ENCODE measurements at regions not wholly inside any gene's neighbourhood (a gene's known extent, or its start where the extent isn't known, plus 50 kb on each side); places are given as distances from the start of the nearest gene placed in this dataset.
"Not testable (repeated sequence)": the region's sequence is repeated elsewhere in the genome, so short reads cannot be mapped to it uniquely, and the experiment has no call there.

DNA sequence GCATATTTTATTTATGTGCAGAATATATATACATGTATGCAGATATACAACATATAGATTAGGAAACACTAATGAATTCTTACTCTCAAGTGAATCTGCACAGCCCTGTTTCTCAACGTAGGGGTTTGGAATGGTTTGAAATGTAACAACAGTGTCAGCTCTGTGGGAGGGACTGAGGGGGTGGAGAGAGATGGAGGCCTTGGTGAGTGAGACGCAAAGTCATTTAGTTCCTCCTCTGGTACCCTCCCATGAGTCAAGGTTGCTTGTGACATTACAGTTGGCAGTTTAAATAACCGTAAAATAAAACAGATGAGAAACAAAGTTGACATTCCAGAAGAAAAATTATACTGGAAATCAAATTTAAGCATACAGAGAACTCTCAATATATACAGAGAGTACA, 313.0 kb upstream of the PRKD1 start:
- no peaks in the 10 kb centered on the region for H3K9me3 ChIP-seq (ENCODE audit: low read depth)
- H3K27ac ChIP-seq: no peak overlapping the region
- H3K4me3 ChIP-seq: no peak overlapping the region
- TF ChIP-seq CTCF (IDR thresholded peaks at IDR 0.05; ENCODE audit: low read depth, low read length): no peak
- no peak for DNase-seq (ENCODE audit: low read depth in 1 of 2, low spot score in 1 of 2)
- H3K27me3 ChIP-seq: no peaks in the 10 kb centered on the region
- no peaks in the 10 kb centered on the region for H3K36me3 ChIP-seq
- no peaks in the 10 kb centered on the region for H3K4me1 ChIP-seq (ENCODE audit: low read depth)

DNA sequence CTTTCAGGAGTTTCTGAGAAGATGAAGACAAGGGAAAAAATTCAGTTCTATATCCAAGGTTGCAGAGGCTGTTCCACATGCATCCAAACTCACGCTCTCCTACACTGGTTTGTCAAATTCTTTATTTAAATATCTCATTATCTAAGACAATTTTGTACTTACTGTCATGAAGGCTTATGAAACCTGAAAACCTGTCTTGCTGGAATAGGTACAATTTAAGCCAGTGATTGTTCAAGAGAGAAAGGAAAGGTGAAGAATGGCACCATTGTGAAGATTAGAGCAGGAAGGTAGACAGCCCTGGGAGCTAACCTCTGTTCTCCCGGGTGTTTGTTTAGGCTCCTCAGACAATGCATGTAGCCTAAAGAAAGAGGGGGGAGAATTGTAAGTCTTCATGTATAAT, 315.1 kb upstream of the PRKD1 start:
- Histone ChIP-seq H3K36me3 (no peaks in the 10 kb centered on the region), H3K9me3 (ENCODE audit: low read depth) (no peaks in the 10 kb centered on the region), H3K4me1 (ENCODE audit: low read depth) (no peaks in the 10 kb centered on the region), H3K4me3 (no peak overlapping the region), H3K27ac (no peak overlapping the region), H3K27me3 (no peaks in the 10 kb centered on the region)
- TF ChIP-seq CTCF (IDR thresholded peaks at IDR 0.05; ENCODE audit: low read depth, low read length): no peak
- DNase-seq (ENCODE audit: low read depth in 1 of 2, low spot score in 1 of 2): no peak

DNA sequence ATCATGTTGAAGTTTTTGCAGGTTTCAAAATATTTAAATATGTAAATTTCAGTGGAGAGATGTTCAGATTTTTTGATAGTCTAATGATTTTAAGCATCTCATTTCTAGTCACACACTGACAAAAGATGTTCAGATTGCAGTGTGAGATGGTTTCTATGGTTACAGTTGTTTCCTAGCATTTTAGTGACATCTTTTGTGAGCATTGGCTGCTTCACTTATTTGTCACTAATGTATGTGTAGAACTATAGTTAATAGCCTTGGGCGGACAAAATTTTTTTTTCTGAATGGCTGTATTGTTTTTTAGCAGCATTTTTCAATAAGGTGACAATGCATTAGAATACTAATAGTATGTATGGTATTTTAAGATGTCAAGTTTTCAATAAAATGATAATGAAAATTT, 315.6 kb upstream of the PRKD1 start:
- no peaks in the 10 kb centered on the region for H3K27me3 ChIP-seq
- no peak overlapping the region for H3K27ac ChIP-seq
- TF ChIP-seq CTCF (IDR thresholded peaks at IDR 0.05; ENCODE audit: low read depth, low read length): no peak
- no peak for DNase-seq (ENCODE audit: low read depth in 1 of 2, low spot score in 1 of 2)
- no peaks in the 10 kb centered on the region for H3K36me3 ChIP-seq
- no peaks in the 10 kb centered on the region for H3K9me3 ChIP-seq (ENCODE audit: low read depth)
- no peak overlapping the region for H3K4me3 ChIP-seq
- H3K4me1 ChIP-seq (ENCODE audit: low read depth): no peaks in the 10 kb centered on the region

DNA sequence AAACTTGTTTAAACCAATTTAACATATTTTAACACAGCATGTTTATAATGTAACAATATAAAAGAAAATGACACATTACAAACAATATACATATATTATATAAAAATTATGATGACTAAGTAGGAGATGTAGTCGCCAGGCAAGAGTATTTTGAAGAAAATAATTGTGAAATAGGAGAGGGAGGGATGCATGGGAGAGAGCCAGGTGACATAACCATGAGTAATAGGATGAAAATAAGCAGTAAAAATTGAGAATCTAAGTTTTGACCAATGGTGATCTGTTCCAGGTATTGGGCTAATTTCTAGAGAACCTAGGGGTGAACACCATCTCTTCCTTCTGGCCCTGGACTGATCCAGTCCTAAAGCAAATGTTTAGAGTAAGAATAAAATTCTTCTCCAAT, 315.2 kb upstream of the G2E3 start:
- DNase-seq (ENCODE audit: low read depth in 1 of 2, low spot score in 1 of 2): peak in 1 of 2 donors; percentile 66
- no peak overlapping the region for H3K27ac ChIP-seq
- no peak overlapping the region for H3K4me3 ChIP-seq
- H3K27me3 ChIP-seq: no peaks in the 10 kb centered on the region
- no peaks in the 10 kb centered on the region for H3K4me1 ChIP-seq (ENCODE audit: low read depth)
- H3K36me3 ChIP-seq: no peaks in the 10 kb centered on the region
- H3K9me3 ChIP-seq (ENCODE audit: low read depth): no peaks in the 10 kb centered on the region
- no peak for TF ChIP-seq CTCF (IDR thresholded peaks at IDR 0.05; ENCODE audit: low read depth, low read length)

DNA sequence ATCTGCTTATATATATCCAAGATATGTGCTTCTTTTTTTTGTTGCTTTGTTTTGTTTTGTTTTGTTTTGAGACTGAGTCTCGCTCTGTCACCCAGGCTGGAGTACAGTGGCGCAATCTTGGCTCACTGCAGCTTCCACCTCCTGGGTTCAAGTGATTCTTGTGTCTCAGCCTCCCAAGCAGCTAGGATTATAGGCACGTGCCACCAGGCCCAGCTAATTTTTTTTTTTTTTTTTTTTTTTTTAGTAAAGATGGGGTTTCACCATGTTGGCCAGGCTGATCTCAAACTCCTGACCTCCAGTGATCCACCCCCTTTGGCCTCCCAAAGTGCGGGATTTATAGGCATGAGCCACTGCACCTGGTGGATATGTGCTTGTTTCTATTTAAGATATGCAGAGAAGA, 314.6 kb upstream of the G2E3 start:
- H3K27me3 ChIP-seq; DNase-seq (ENCODE audit: low read depth in 1 of 2, low spot score in 1 of 2); H3K9me3 ChIP-seq (ENCODE audit: low read depth); H3K36me3 ChIP-seq; H3K27ac ChIP-seq; H3K4me3 ChIP-seq; H3K4me1 ChIP-seq (ENCODE audit: low read depth): not testable (repeated sequence)

GRCh38 chr14:30251017-30251416, 307.9 kb upstream of the G2E3 start:
- H3K4me3 ChIP-seq: no peak overlapping the region
- H3K4me1 ChIP-seq (ENCODE audit: low read depth): no peaks in the 10 kb centered on the region
- DNase-seq (ENCODE audit: low read depth in 1 of 2, low spot score in 1 of 2): no peak
- H3K36me3 ChIP-seq: no peaks in the 10 kb centered on the region
- no peaks in the 10 kb centered on the region for H3K27me3 ChIP-seq
- TF ChIP-seq CTCF (IDR thresholded peaks at IDR 0.05; ENCODE audit: low read depth, low read length): no peak
- H3K27ac ChIP-seq: no peak overlapping the region
- H3K9me3 ChIP-seq (ENCODE audit: low read depth): no peaks in the 10 kb centered on the region
